Stimulated activated CD4-positive, alpha-beta T cell treated with anti-CD3 and anti-CD28 coated beads, Interleukin-1b, Interleukin-23, amount 100 ng/mL, for 4 hours (primary cell): ENCODE measurements at regions not wholly inside any gene's neighbourhood (a gene's known extent, or its start where the extent isn't known, plus 50 kb on each side); places are given as distances from the start of the nearest gene placed in this dataset.
"Not testable (repeated sequence)": the region's sequence is repeated elsewhere in the genome, so short reads cannot be mapped to it uniquely, and the experiment has no call there.

Experiments used
- DNase-seq, 2 donors: peaks; one replicate each; pipeline ENCODE4 v3.0.0-alpha.2; 2020; ENCODE audit warnings: low read depth in 2 of 2

DNA sequence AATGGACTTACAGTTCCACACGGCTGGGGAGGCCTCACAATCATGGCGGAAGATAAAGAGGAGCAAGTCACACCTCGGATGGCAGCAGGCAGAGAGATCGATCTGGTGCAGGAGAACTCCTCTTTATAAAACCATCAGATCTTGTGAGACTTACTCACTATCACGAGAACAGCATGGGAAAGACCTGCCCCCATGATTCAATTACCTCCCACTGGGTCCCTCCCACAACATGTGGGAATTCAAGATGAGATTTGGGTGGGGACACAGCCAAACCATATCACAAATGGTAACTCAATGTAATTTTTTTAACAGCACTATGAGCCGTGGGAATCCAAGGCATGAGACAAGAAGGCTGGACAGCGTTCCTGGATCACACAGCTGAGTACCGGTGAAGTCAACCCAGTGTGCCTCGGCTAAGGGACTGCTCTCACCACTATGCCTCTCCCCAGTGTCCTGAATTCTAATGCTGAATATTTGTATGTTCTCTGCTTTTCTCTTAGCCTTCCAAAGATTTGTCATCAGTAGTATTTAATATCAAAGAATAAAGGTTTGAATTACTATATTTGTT lies 84.3 kb downstream of the IRS2 start:
- DNase-seq, result not testable (repeated sequence)

DNA sequence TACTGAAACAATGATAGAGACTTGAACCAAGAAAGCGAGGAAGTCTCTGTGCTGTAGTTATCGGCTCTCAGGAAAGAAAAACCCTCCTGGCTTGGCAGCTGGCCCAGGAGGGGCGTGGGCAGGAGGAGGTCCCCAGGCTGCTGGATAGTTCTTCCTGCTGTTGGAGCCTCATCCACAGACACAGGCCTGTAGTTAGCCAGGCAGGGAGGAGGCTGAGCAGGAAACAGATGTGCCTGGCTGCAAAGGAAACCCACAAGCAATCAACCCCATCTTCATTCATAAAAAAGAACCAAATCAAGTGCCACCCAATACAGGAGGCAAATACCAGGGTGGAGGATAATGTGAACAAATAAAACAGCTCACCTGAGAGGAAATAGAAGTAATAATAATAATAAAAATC lies 86.2 kb downstream of the IRS2 start:
- DNase-seq, result no peak

DNA sequence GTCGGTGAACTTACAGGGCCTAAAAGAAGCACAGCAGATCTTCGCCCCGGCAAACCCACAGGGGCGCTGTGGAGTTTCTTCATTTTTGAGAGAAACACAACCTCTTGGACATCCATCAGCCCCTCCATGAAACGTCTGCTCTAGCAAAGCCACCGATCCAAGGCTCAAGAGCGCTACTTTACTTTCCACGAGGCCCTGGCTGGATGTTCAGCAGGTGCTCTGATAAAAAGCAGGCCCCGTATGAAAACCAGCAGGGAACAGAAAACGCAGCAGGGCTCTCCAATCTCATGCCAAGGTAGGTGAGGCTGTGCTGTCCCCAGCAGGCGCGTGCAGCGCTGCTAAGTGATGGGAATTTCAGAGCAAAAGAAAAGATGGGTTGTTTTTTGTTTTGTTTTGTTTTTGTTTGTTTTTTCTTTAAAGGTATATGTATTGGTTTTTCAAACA lies 86.7 kb downstream of the IRS2 start:
- no peak for DNase-seq

DNA sequence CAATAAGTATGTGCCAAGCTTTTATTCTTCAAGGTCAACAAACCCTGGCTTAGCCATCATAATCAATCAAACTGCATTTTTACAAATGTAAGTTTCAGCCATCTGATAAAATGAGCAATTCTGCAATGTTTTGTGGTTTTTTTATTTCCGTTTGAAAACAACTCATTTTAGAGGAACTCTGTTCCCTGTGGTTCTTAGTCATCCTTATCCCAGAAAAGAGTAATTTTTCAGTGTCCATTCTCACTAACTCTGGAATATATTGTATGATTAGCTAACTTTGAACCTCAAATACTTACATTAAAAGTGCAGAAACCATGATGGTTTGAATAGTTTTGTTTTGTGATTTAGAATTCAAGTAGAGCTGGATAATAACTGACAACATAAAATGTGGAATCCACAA lies 87.6 kb downstream of the IRS2 start:
- DNase-seq, result no peak

DNA sequence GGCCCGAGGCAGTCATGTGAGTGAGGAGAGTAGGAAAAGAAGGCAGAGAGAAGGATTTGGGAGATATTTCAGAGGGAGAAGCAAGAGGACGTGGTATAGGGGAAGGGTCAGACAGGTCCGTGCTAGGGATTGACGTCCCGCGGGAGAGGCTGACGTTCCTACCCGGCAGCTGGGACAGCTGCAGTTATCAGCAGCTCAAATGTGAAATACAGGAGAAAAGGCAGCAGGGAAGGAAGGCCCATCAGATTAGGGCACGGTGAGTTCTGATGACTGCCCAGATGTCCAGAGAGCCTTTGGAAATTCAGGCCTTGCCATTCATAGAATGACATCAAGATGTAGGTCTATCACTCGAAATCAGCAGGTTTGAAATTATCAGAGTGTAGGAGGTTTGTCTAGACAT lies 88.4 kb downstream of the IRS2 start:
- DNase-seq, result no peak

DNA sequence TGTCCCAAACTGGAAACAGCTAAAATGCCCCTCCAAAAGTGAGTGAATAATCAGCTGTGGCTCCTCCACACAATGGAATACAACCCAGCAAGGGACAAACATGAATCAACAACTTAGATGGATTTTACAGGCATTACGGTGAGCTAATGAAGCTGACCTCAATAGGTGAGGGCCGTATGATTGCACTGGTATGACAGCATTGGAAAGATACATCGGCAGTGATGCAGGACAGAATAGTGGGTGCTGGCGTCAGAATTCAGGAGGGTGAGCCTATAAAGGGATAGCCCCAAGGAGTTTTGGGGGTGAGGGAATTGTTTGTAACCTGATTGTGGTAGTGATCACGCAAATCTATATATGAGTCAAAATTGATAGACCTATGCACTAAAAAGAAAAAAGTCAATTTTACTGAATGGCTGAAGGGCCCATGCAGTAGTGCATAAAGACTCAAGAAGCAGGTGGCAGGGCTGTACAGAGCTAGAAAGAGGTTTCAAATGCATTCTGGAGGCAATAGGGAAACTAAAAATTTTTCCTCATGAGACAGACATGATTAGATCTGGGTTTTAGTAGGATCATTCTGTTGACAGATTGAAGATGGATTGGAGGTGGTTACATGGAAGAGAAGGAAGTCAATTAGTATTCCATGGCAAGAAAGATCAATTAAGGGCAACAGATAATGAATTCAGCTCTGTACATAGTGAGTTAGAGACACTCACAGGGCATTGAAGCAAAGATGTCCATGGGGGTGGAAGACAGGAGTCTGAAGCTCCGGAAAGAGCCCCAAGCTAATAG lies 90.8 kb downstream of the IRS2 start:
- no peak for DNase-seq

DNA sequence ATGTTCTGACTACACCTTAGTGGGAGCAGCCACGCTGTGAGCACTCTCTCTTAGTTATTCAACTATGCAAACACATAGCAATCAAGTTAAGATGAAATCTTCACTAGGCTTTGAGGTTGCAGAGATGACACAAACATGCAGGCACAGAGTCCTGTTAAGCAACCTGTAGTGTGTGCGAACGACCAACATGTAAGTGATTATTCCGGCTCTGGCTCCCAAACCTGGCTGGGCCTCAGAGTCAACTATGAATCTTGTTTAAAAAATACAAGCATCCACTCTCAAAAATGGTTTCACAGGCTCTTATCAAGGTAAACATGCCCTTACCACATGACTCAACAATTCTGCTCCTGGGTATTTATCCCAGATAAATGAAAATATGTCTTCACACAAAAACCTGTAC lies 91.4 kb downstream of the IRS2 start:
- no peak for DNase-seq

DNA sequence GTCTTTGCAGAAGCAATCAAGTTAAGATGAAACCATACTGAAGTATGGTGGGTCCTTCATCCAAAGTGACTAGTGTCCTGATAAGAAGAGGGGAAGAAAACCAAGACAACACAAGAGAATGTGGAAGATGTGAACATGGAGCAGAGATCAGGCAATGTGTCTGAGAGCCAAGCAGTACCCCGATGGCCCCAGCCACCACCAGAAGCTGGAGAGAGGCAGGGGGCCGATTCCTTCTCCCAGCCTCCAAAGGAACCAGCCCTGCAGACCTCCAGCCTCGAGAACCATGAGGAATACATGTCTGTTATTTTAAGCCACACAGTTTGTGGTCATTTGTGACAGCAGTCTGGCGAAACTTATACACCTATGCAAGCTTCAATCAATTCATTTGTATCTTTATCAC lies 93.2 kb downstream of the IRS2 start:
- DNase-seq, result no peak

DNA sequence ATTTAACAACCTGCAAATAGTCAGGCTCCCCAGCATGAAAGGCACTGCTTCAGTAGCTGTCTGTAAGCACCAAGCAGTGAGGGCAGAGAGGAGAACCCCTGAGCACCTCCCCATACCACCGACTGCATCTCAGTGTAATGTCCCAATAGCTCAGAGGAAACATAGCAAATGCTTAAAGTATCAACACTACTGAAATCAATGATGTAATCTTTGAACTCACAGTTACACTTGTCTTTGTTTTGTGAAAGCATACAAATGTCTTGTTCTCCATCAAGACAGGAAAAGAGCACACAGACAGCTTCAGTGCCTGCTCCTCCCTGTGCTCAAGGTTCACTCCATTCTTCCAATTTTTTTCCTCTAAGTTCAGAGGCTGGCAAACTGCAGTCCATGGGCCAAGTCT lies 94.7 kb downstream of the IRS2 start:
- no peak for DNase-seq

DNA sequence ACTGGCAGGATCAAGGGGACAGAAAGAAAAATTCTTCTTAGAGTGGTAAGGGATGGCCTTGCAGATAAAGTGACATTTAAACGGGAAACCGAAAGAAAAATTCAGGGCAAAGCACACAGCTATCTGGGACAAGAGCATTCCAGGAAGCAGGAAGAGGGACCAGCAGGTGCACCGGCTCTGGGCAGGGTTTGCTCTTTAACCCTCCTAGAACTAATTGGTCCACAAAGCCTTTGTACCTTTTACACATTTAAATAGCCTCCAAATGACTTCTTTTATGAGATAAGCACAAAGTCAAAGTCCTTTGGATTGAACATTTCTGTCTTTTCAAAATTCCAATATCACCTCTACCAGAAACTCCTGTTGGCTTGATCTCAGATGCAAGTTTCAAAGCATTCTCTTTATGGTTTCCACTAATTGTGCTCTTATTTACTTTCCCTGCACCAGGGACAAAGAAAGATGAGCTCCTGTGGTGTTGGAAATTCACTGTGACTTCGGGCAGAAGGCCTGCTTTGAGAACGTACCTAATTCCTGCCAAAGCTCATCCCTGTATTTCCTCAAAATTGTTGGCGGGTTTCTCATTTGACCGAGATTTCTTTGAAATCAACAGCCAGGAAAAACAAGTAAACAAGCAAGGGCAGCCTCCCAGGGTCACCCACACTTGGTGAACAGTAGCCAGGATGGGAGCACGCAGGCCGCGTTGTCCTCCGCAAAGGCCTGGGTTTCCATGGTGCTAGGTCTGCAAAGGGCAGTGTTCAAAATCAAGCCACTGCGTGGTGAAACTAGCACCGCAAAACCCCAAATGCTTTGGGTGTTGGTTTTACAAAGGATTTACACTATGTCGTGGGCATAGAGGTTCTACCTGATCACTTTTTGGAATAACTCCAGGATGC lies 98.6 kb downstream of the IRS2 start:
- DNase-seq, result no peak

DNA sequence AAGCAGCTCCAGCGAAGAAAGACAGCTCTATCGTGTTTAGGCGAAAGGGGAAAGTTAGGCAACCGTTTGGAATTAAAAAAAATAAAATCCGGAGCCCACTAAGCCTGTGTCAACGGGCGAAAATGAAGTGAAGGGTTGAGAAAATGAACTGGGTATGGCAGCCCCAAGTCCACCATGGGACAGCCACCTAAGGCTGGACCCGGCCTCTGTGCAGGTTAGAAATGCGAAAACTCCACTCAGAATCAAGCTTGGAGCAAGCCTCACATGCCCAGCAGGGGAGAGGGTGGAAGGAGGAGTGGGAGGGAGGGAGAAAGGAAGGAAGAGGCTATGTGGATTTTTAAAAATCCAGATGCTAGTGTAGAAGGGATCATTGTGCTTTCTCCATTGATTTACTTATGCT lies 101.2 kb downstream of the IRS2 start:
- DNase-seq, result no peak

DNA sequence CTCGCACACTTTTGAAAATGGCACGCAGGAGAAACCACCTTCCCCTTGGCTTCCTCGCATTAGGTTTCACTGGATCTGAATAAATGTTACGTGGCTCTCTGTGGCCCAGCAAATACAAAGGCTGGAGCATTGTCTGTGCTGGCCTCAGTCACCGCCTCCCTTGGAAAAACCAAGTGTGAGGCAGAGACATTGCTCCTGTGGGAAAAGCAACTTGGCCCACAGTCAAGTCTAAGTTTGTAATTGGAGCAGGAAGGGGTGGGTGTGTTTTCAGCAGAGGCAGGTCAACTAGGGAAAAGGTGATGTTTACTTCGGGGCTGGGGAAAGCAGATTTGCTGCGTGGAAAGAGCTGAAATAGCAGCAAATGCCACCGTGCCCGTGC lies 101.6 kb downstream of the IRS2 start:
- no peak for DNase-seq

DNA sequence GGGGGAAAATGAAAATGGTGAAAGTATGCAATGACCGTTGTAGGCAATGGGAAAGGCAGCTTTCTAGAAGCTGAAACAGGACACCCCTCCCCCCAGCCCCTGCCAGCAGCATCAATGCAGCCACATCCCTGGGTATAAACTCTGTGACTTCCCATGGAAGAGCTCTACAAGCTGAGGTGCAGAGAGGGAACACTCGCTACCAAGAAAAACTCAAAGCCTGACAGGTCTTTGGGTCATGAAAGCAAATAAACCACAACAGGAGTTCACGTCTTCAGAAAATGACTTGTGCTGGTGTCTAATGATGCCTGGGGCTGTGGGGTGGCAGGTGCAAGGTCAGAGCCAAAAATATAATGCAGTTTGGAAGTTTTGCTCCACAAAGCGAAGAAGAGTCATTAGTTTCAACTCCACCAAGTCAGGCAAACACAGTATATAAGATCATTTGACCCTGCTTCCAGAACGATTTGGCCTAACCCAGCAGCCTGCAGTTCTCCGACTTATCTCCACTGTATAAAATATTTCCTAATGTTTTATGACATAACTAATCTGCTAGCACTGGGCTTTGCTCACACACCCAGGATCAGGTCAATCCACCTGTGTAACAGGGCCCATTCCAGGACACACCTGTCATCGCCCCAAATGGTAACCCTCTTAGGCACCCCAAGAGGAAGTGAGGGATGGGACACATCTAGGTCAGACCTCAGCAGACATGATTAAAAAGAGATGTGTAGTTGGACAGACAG lies 102.1 kb downstream of the IRS2 start:
- no peak for DNase-seq

DNA sequence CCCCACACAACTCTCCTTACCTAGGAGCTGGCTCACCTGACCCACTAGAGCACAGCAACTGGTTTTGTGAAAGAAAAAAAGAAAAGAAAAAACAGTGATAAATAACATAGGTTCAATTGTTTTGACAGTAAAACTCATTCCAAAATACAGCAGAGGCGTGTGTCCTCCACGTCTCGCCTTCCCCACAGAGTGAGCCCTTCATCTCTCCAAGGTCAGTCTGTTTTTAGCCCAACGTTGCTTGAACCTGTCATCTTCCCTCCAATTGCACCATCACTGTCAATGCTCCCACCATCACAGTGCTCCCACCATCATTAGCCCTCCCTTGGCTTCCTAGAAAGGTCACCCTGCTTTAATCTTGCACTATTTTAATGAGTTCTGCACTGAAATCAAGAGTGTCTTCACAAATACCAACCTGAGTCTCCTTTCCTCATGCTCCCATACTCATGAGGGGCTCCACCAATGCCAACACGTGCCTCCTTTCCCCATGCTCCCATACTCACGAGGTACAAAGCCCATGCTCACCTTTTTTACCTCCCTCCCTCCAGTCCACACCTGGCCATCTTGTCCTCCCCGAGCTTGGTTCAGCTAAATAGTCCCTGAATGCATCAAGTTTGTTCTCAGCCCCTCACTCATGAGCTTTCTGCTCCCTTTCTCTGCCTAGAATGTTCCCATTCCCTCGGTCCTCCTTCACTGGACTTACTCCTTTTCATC lies 103.7 kb downstream of the IRS2 start:
- DNase-seq, result no peak

DNA sequence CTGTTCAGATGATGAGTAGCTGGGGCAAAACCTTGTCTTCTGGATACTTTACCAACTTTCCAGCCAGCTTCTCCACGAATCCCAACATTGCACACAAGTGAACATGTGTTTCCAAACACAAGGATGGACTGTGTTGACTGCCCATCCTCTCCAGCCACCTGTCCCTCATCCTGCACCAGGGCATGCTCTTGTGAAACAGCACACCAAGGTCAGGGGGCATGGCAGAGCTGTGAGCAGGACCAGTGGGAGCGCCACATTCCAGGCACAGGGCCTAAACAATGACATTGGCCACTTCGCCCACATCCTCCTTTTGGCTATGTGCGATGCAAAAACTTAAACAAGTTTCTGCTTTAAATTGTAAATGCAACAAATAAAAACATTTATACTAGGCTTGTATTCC lies 105.5 kb downstream of the IRS2 start:
- DNase-seq, result no peak

DNA sequence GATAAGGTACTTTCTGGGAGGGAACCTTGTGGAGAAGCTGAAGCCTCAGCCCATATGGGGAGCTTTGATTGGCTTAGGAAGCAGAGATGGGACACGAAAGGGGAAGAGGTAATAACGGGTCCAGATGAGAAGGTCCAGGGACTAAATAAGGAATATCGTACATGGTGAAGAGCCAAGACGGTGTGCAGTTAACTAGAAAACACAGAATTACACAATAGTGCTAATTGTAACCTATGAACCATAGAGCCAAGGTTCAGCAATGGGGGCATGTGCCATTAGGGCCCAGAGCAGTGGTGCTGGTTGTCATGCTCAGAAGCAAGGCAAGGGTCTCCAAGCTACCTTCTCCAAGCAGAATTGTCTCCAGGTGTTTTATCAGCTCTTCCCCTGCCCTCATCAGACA lies 106.1 kb downstream of the IRS2 start:
- DNase-seq, result no peak

DNA sequence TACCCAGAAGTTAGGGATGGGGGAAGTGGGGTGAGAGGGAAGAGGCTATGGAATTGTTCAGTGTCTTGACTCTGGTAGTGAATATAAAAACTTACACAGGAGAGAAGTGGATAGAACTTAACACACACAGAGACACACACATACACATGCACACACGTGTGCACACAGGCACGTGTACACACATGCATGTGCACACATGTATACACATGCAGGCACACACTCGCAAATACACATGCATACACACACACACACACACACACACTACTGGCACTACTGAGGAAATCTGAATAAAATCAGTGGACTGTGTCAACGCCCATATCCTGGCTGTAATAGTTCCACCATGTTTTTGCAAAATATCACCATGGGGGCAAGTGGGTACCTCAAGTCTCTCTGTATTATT lies 107.9 kb downstream of the IRS2 start:
- DNase-seq, result no peak

DNA sequence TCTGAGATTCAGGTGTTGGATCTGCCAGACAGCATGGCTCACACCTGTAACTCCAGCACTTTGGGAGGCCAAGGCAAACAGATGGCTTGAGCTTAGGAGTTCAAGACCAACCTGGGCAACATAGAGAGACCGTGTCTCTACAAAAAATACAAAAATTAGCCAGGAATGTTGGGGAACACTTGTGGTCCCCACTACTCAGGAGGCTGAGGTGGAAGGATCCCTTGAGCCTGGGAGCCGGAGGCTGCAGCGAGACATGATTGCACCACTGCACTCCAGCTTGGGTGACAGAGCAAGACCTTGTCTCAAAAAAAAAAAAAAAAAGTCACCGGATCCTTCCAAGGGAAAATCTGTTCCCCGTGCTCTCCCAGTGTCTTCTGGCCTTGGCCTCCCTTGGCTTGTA lies 109.2 kb downstream of the IRS2 start:
- no peak for DNase-seq

DNA sequence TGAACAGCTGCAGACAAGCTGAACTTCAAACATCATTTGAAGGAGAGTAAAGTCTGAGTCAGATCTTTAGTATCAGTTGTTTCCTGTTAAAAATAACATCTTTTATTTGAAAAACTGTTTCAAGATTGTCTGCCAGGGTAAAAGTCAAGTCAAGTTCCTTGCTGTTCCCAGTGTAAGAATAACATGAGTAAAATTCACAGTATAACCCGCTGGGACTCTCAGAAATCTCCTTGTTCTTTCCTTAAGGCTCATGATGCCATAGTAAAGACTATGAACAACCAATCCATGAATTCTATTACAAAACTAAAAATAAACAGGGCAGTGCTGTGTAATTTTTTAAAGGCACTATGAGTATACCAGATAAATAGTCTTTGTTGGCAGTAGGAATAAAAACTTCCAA lies 112.9 kb downstream of the IRS2 start:
- no peak for DNase-seq

DNA sequence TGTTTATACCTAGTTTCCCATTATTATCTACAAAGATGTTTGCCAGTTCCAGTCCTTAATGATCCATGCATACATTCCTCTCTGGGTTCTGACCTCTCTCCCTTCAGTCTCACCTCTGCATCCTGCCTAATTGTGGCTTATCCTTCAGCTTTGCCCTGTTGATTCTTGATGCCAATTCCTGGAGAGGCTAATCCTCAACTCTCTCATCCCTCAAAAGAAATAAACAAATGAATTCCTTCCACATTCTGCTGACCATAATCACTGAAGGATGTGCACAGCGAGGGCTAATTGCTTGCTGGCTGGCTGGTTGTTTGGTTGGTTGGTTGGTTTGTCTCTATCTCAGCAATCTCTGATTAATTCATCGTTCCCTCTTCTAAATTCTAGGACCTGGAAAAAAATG lies 113.8 kb downstream of the IRS2 start:
- no peak for DNase-seq

DNA sequence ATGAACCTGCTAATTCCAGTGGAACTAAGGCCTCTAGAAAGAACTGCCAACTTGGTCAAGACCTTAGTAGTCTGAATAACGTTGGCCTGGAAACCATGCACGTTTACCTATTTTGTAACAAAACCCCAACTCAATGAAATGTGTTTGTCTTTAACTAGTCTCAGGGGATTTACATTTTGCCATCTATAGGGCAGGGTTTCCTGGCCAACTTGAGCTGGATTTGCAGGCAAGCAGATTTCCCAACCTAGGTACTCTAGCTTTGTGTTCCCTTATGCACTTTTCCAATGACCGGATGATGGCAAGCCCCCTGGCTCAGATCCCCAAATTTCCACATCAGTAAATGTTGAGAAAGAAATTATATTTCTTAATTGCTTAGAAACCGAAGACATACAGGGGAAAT lies 114.5 kb downstream of the IRS2 start:
- no peak for DNase-seq

DNA sequence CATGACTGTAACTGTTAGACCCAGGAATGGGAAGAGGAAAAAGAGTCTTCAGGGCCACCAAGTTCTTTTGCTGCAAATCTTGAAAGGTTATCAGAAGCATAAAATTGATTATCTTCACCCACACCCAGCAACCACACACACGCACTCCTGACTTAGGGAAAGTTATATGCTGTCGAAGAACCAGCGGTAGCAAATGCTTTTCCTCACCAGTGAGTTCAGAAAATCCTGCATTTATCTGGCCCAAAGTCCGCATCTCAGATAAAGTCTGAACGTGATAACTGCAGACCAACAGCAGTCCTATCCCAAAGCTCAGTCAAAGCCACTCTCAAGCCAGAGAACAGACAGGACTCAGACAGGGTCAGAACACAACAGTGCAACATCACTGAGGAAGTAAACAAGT lies 115.6 kb downstream of the IRS2 start:
- no peak for DNase-seq
